Muscle layer of colon (tissue), 2 donors: ENCODE measurements at regions not wholly inside any gene's neighbourhood (a gene's known extent, or its start where the extent isn't known, plus 50 kb on each side); places are given as distances from the start of the nearest gene placed in this dataset.
"Not testable (repeated sequence)": the region's sequence is repeated elsewhere in the genome, so short reads cannot be mapped to it uniquely, and the experiment has no call there.

Experiments
- H3K27ac ChIP-seq: one replicate; pipeline ENCODE4 v1.7.0; 2013; ENCODE audit warnings: low read depth, mild to moderate bottlenecking, low read length, moderate library complexity
- H3K27me3 ChIP-seq, 2 donors: one replicate each; pipeline ENCODE4 v1.7.0; 2013; ENCODE audit warnings: low read length in 2 of 2, mild to moderate bottlenecking in 2 of 2; ENCODE audit not compliant: insufficient read depth in 2 of 2, control insufficient read depth in 1 of 2
- H3K36me3 ChIP-seq: one replicate; pipeline ENCODE4 v1.7.0; 2013; ENCODE audit warnings: mild to moderate bottlenecking, low read length; ENCODE audit not compliant: insufficient read depth
- H3K4me1 ChIP-seq: one replicate; pipeline ENCODE4 v1.7.0; 2013; ENCODE audit warnings: mild to moderate bottlenecking, low read length; ENCODE audit not compliant: insufficient read depth
- H3K4me3 ChIP-seq, 2 donors: one replicate each; pipeline ENCODE4 v1.7.0; 2013; ENCODE audit warnings: low read length in 2 of 2, low read depth in 1 of 2, mild to moderate bottlenecking in 1 of 2, moderate library complexity in 1 of 2
- H3K9ac ChIP-seq: one replicate; pipeline ENCODE4 v1.7.0; 2013; ENCODE audit warnings: low read length
- H3K9me3 ChIP-seq: one replicate; pipeline ENCODE4 v1.7.0; 2013; ENCODE audit warnings: mild to moderate bottlenecking, low read length
- donor health status: abdominal sarcoma.
- donor health status: Adenocarcinoma of cecum.

GRCh38 chr2:239735829-239736357 is 289.2 kb downstream of the NDUFA10 start:
- H3K27me3 ChIP-seq = peaks cover 0 to 4% of the 10 kb centered on the region in 2 donors
- no peaks in the 10 kb centered on the region for H3K4me1 ChIP-seq
- H3K27ac ChIP-seq = no peak overlapping the region
- no peaks in the 10 kb centered on the region for H3K36me3 ChIP-seq
- no peaks in the 10 kb centered on the region for H3K9me3 ChIP-seq
- H3K4me3 ChIP-seq = no peak overlapping the region
- H3K9ac ChIP-seq = no peak overlapping the region

- Histone ChIP-seq H3K27ac (no peak overlapping the region), H3K27me3 (peaks cover 0 to 4% of the 10 kb centered on the region in 2 donors), H3K9me3 (no peaks in the 10 kb centered on the region), H3K4me1 (no peaks in the 10 kb centered on the region), H3K4me3 (no peak overlapping the region), H3K9ac (no peak overlapping the region), H3K36me3 (no peaks in the 10 kb centered on the region)
Observed at GRCh38 chr2:239735131-239735828, 289.9 kb downstream of the NDUFA10 start.

GRCh38 chr2:239734436-239735005 is 290.6 kb downstream of the NDUFA10 start:
- Histone ChIP-seq H3K9me3 (no peaks in the 10 kb centered on the region), H3K36me3 (no peaks in the 10 kb centered on the region), H3K4me1 (no peaks in the 10 kb centered on the region), H3K27ac (no peak overlapping the region), H3K9ac (no peak overlapping the region), H3K4me3 (no peak overlapping the region), H3K27me3 (peaks cover 0 to 4% of the 10 kb centered on the region in 2 donors)

GRCh38 chr2:239732666-239733010 is 292.5 kb downstream of the NDUFA10 start:
- Histone ChIP-seq H3K36me3 (no peaks in the 10 kb centered on the region), H3K27ac (no peak overlapping the region), H3K4me3 (no peak overlapping the region)

GRCh38 chr2:239731998-239732665 is 293.0 kb downstream of the NDUFA10 start:
- Histone ChIP-seq H3K4me1 (no peaks in the 10 kb centered on the region), H3K27ac (no peak overlapping the region), H3K4me3 (no peak overlapping the region), H3K27me3 (no peaks in the 10 kb centered on the region), H3K36me3 (no peaks in the 10 kb centered on the region), H3K9ac (no peak overlapping the region), H3K9me3 (no peaks in the 10 kb centered on the region)

More at GRCh38 chr2:239732666-239733010, 292.5 kb downstream of the NDUFA10 start:
- Histone ChIP-seq H3K27me3 (no peaks in the 10 kb centered on the region), H3K9ac (no peak overlapping the region), H3K9me3 (no peaks in the 10 kb centered on the region), H3K4me1 (no peaks in the 10 kb centered on the region)

GRCh38 chr2:239731422-239731821 is 293.7 kb downstream of the NDUFA10 start:
- Histone ChIP-seq H3K9me3 (no peaks in the 10 kb centered on the region), H3K9ac (no peak overlapping the region), H3K4me1 (no peaks in the 10 kb centered on the region), H3K27ac (no peak overlapping the region), H3K27me3 (no peaks in the 10 kb centered on the region), H3K36me3 (no peaks in the 10 kb centered on the region), H3K4me3 (no peak overlapping the region)

- H3K27me3 ChIP-seq = no peaks in the 10 kb centered on the region
- H3K4me3 ChIP-seq = no peak overlapping the region
- H3K4me1 ChIP-seq = no peaks in the 10 kb centered on the region
Observed at GRCh38 chr2:239730897-239731296, 294.2 kb downstream of the NDUFA10 start.

GRCh38 chr2:239730567-239730882 is 294.6 kb downstream of the NDUFA10 start:
- H3K27me3 ChIP-seq, H3K36me3 ChIP-seq, H3K9me3 ChIP-seq: not testable (repeated sequence)

More at GRCh38 chr2:239730897-239731296, 294.2 kb downstream of the NDUFA10 start:
- H3K9me3 ChIP-seq = no peaks in the 10 kb centered on the region
- no peaks in the 10 kb centered on the region for H3K36me3 ChIP-seq
- no peak overlapping the region for H3K9ac ChIP-seq
- H3K27ac ChIP-seq = no peak overlapping the region

GRCh38 chr2:239729681-239730566 is 295.2 kb downstream of the NDUFA10 start:
- no peak overlapping the region for H3K9ac ChIP-seq
- H3K4me1 ChIP-seq = no peaks in the 10 kb centered on the region
- H3K36me3 ChIP-seq = no peaks in the 10 kb centered on the region
- H3K9me3 ChIP-seq = no peaks in the 10 kb centered on the region
- no peak overlapping the region for H3K27ac ChIP-seq
- H3K4me3 ChIP-seq = no peak overlapping the region
- H3K27me3 ChIP-seq = no peaks in the 10 kb centered on the region

More at GRCh38 chr2:239730567-239730882, 294.6 kb downstream of the NDUFA10 start:
- not testable (repeated sequence) for H3K27ac ChIP-seq, H3K9ac ChIP-seq, H3K4me1 ChIP-seq, H3K4me3 ChIP-seq

- H3K27ac ChIP-seq = no peak overlapping the region
- H3K9me3 ChIP-seq = no peaks in the 10 kb centered on the region
- no peaks in the 10 kb centered on the region for H3K4me1 ChIP-seq
- no peak overlapping the region for H3K9ac ChIP-seq
- no peaks in the 10 kb centered on the region for H3K27me3 ChIP-seq
- H3K4me3 ChIP-seq = no peak overlapping the region
- H3K36me3 ChIP-seq = no peaks in the 10 kb centered on the region
Observed at GRCh38 chr2:239729151-239729550, 296.0 kb downstream of the NDUFA10 start.

- H3K4me3 ChIP-seq = no peak overlapping the region
- H3K4me1 ChIP-seq = no peaks in the 10 kb centered on the region
- no peaks in the 10 kb centered on the region for H3K9me3 ChIP-seq
- no peak overlapping the region for H3K9ac ChIP-seq
- no peaks in the 10 kb centered on the region for H3K36me3 ChIP-seq
- no peaks in the 10 kb centered on the region for H3K27me3 ChIP-seq
- H3K27ac ChIP-seq = no peak overlapping the region
Observed at GRCh38 chr2:239728751-239729150, 296.4 kb downstream of the NDUFA10 start.
